Muscle of back (tissue), 3 donors: ENCODE measurements at regions not wholly inside any gene's neighbourhood (a gene's known extent, or its start where the extent isn't known, plus 50 kb on each side); places are given as distances from the start of the nearest gene placed in this dataset.
A peak's percentile ranks its signal among the peaks of the same experiment; 100 is the strongest.

Source experiments
- DNase-seq, 3 donors: peaks; one replicate each; pipeline versions ENCODE4 v3.0.0 to v3.0.0-alpha.2; 2013

DNA sequence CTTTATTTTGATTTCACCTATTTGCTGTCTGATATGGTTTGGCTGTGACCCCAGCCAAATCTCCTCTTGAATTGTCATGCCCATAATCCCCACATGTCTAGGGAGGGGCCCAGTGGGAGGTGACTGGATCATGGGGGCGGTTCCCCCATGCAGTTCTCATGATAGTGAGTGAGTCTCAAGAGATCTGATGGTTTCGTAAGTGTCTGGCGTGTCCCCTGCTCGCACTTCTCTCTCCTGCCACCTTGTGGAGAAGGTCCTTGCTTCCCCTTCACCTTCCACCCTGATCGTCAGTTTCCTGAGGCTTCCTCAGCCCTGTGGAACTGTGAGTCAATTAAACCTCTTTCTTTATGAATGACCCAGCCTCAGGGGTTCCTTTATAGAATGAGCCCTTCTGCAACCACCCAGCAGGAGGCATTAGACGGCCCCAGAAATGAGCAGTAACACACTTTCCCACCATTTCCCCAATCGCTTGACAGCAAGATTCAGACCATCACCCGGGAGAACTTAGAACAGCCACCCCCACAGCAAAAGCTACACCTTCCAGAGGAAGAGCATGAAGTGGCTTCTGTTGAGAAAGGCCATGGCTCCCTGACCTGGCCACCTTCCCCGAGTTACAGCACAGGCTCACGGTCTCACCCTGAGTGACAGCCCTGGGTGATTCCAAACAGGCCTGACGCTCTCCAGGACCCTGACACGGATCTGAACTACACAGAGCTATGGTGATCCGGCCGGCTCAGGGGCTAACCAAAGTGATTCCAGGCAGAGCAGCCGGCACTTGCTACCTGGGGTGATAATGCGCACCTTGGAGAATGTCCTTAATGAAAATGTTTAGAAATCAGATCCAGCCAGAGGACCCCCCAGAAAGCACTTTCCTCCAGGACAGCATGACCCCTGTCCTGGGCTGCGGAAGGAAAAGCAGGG is 131.2 kb upstream of the CDH4 start:
- peak in 2 of 3 donors; percentile 58 to 60 for DNase-seq

DNA sequence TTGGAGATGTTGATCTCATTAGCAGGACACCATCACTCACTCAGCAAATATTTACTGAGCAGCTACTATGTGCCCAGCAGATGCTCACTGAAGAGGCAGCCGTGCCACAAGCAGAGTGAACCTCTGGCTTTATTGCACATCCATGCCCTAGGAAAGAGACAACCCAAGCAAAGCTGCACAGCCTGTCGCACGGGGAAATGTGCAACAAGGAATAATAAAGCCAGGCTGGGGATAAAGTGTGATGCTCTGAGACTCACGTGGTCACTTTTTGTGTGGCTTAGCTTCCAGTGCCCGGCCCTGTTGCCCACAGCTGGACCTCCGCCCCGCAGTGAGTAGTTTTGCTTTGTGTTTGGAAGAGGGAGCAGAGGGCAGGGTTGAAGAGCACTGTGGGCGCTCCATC is 130.4 kb upstream of the CDH4 start:
- no peak for DNase-seq

DNA sequence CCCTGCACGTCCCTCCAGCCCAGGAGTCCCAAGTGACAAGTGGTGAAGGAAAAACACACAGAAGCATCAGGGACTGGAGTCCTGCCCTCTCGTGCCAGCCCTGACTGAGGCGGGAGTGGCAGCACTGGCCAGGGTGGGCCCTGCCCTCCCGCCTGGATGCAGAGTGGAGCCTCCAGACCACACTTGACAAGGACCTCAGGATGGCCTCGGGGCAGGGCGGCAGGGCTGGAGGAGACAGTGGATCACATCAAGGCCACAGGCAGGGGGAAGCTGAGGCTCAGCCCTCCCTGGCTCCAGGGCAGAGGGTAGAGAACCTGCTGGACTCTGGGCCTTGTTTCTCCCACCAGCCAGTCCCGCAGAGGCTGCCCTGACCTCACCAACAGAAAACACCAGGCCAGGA is 128.8 kb upstream of the CDH4 start:
- no peak for DNase-seq

DNA sequence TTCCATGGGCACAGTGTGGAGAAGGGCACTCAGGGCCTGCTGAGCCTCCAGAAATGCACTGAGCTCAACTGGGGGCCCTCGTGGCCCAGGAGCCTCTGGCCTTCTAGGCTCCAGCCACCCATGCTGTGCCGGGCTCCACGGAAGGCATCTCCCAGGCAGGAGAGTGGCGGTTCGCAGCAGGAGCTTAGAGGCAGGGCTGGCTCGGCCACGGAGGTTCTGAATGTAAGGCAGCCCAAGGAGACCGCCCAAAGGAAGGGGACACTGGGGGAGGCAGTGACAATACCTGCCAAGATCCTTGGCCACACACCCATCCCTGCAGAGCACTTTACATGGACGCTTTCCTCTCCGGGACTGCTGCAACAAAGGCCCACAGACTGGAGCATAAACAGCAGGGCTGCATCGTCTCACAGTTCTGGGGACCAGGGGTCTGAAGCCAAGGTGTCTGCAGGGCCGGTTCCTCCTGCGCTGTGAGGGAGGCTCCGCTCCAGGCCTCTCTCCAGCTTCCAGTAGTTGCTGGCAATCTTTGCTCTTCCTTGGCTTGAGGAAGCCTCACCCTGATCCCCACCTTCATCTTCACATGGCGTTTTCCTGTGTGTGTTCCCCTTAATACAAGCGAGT is 128.2 kb upstream of the CDH4 start:
- DNase-seq, result no peak

DNA sequence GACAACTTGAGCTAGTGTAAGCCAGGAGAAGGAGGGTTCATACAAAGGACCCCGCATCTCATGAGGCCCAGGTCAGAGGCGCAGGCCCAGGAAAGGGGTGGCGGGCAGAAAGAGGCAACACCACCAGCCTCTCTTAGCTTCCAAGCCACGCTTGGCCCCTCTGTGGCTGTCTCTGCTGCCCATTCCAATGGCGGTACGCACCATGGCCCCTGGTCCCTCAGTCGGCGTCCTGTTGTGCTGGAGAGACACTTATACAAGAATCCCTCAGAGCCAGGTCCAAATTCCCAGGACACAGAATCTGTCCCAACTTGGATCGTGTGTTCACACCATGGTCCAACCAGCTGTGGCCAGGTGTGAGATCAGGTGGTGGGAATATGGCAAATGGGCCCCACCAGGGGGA is 127.0 kb upstream of the CDH4 start:
- no peak for DNase-seq

DNA sequence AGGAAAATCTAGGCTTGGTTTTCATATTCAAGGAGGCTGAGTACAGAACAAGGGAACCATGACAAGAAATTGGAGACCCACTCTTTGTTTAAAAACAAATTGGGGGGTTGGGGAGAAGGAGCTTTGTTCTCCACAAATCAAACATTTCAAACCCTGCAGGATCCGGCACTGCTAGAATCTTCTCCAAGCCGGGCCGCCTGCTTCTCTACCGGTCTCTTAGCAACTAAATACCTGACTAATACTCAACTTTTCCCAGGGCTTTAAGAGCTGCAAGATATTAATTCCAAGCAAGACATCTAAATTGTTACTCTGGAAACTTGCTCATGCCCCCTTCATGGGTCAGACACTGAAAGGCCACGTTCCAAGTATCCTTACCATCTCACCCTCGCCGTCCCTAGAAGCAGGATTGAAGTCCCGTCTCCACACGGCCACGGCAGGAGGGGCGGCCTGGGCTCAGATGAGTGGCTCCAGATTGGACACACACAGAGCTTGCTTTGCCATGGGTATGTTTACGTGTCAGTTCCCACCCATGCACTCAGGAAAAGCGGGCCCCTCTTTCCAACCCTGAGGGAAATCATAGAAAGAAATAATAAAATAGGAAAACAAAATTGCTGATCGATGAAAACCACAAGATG is 126.4 kb upstream of the CDH4 start:
- DNase-seq, result no peak

DNA sequence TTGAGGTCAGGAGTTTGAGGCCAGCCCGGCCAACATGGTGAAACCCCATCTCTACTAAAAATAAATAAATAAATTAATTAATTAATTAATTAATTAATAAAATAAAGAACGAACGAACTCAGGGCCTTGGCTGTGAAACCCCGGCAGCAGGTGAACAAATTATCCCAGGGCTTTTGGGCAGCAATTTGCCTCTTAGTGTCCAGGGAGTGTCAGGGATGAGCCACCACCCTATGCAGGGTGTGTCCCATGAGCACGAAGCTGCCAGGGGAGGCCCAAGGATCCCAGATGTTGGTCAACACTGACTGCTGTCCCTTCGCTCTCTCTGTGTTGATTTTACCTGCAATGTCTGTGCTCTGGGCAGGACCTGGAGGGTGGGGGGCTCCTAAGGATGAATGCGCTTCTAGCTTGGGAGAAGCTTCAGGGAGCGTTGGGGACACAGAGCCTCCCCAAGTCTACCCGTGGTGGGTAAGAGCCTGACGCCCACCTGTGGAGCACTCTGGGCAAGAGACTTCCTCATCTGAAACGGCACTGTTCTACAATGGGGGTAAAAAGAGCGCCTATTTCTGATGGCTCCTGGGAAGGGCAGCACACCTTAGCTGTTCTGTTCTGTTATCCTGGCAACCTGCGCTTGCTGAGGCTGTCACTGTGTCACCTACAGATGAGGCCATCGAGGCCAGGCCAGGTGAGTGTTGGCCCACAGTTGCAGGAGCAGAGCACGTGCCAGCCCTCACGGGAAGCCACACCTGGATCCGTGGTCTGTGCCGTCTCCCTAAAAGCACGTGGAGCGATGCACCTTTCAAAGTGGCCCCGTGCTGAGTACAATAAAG is 125.5 kb upstream of the CDH4 start:
- no peak for DNase-seq

DNA sequence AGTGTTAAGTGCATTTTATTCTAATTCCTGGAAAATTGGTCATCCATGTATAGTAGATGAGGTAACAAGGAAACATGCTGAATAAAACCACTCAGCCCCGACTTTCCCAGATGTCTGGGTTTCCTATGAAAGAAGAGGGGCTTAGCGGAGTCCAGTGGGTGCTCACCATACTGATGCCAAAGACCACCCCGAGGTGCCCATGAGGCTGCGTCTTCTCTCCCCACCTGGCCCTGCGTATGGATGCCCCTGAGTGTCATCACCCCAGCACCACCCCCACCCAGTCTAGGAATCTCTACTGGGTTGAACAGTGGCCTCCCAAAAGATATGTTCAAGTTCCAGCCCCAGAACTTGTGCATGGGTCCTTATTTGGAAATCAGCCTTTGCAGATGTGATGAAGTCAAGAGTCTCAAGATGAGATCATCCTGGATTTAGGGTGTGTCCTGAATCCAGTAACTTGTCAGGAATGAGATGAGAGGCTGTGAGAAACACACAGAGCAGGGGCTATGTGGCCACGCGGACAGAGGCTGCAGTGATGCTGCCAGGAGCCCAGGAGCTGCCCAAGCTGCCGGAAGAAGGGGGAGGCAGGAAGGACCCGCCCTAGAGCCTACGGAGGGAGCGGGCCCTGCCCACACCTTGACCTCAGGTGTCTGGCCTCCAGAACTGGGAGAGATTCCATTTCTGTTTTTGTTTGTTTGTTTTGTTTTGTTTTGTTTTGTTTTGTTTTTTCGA is 124.6 kb upstream of the CDH4 start:
- peak; percentile 37 to 71 (median 67) for DNase-seq

DNA sequence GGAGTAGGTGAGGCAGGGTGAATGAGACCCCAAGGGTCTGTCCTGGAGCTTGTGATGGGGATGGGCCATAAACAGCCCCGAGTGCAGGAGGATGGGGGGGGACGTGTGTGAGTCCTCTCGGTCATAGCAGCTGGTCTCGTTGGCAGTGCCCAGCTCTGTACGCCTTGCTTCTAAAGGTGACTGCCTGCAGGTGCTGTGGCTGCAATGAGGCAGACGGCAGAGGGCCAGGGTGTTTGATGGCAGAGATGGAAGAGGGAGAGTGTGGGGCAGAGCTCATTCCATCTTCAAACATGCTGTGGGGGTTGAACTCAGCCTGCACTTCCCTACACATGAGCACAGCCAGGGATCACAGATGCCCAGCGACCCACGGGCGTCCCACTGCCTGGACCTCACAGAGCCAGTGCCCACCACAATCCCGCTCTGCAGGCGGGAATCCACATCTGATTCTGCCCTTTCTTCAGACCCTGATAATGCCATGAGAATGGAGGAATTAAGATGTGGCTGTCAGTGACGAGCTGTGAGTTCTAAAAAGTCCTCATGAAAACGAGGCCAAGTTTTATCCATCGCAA is 123.3 kb upstream of the CDH4 start:
- DNase-seq, result no peak

DNA sequence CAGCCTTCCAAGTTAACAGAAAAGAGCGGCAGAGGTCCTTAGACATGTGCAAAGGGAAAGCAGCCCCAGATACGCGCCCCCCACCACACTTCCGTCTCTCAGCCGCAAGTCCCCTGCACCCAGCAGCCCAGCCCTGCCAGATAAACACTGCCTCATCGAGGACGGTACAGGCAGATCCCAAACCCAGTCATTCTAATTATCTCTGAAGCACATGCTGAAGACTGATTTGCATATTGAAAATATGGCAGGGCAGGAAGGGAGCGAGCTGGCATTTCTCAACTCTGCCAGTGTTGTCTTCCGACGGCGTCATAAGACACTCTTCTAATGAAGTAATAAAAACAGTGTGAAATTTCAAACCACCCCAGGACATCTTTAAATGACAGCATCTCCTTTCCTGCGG is 122.8 kb upstream of the CDH4 start:
- no peak for DNase-seq

DNA sequence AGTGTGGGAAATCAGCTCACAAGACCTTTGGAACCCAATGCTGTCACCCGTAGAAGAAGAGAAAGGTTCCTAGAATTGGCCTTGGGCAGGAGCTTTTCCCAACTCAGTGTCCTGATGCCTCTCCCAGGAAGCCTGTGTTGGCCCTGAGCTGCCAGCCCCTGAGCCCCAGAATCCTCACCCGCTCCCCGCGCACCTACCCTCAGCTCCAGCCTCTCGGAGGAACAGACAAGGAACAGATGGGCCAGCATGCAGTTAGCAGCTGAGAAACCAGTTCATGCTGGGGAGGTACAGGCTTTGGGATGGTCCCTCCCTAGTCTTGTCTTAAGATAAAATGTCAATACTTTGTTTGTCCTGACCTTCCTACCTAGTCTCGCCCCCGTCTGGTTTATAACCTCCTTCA is 121.9 kb upstream of the CDH4 start:
- DNase-seq, result no peak

DNA sequence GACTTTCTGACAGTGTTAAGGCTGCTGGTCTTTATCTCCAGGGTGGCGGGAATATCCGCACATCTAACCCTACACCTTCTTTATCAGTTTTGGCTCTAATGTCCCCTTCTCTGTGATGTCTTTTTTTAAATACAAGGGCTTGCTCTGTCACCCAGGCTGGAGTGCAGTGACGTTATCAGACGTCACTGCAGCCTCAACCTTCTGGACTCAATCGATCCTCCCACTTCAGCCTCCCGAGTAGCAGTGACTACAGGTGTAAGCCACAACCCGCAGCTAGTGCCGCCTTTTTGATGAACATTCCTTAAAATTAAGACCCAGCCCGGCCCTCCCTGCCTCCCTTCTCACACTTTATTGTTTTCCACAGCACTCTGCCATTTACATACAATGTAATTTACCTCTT is 120.1 kb upstream of the CDH4 start:
- no peak for DNase-seq

DNA sequence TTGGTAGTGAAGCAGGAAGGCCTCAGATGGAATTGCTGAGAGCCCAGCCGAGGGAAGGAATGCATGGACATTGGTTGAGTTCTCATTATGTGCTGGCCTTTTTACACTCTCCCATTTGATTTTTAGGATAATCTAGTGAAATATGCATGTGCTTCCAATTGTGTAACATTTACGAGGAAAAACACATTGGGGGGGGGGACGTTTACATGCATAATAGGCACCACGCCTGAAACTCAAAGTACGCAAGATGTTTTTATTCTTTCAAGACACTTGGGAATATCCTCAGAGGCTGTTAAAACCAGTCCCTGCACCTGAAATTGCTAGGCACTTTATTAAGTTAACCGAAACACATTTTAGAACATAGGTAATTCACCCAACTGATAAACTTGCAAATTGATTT is 118.5 kb upstream of the CDH4 start:
- DNase-seq, result no peak

DNA sequence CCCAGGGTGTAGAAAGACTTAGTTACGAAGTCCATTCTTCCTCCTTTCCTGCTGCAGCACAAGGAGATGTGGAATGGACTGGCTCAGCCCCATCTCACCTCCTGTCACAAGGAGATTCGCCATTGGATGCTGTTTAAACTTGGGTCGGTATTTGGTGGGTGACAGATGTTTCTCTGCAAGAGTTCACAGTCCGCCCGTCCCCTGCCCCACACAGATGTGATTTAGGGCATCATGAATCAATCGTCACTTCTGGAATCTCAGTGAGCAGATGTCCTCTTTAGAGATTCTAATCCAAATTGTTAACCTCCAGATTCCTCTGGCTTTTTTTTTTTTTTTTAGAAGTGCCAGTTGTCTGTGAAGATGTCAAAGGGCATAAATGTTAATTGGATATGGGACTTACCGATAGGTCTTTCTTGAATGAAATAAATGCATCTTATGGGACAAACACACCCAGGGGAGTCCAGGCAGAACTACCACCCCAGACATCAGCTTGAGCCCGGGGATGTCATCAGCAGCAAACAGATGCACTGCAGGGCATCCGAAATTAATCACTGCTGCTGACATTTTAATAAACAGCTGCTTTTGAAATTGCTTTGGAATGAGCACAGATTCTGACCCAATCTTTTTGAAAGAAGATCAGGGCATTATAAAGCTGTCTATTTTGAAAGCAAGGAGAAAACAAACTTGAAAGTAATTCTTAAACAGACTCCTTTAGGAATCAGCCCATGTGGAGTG is 117.6 kb upstream of the CDH4 start:
- no peak for DNase-seq

DNA sequence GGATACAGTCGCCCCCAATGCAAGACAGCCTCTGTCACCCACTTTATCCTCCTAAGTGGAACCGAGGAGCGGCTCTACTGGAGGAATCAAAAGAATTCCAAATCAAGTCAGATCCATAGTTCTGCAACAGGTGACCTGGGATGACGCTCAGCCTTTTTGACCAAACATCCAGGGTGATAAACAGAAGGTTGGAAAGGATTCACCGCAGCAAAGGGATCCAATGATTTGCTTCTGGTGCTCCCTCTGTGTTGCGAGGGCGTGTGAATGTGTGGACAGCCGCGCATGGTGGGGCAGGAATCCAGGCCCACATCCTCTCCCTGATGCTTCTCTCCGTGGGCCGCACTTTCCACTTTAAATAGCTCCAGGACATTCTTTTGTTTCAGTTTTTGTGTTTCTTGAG is 116.8 kb upstream of the CDH4 start:
- no peak for DNase-seq

DNA sequence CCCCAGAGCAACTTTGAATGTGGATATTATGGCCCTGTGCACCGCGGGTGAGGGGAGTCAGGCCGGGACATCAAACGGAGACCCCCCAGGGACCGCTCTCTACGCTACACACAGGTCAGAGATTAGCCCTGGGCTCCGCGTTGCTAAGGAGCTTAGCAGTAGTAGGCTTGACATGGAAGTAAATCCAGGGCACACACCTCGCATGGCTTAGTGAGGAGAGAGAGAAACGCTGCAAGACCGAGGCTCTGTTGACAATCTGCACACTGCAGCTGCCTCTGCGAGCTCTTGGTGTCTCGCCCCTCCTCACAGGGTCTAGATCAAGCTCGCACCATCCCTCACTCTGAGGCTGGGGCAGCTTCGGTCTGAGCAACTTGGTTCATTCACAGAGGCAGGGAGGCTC is 116.1 kb upstream of the CDH4 start:
- no peak for DNase-seq

DNA sequence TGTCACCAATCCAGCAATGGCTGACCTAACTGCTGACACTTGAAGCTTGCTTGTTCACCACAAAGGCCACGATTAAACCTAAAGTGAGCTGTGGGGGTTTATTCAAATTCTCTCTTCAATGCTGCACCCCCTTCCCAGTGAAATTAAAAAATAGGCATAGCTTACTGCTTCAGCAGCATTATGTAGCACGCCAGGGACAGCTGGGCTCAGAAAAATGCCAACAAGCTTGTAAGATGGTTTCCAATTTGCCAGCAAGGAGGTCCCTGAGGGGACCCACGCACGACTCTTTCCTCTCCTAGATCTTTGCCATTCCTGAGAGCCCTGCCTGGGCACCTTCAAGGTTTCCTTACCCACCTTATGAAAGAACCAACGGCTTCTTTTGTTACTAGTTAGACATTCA is 113.5 kb upstream of the CDH4 start:
- no peak for DNase-seq

DNA sequence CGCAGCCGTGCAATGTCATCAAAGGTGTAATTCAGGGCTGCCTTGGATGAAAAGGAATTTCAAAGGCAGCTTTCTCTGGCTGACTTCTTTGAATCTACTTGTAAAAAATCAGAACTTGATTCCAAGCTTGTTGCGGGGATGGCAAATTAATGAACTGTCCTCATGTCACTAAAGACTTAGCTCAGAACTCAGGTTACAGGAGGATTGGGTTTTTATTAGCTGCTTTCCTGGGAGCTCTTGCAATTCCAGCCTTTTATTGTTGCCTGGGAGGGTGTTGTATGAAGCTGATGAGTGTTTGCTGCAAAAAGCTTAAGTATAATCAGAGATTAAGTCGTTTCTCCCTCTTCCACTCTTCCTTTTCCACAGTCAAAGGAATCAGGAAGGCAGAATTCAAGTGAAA is 113.0 kb upstream of the CDH4 start:
- DNase-seq, result no peak

DNA sequence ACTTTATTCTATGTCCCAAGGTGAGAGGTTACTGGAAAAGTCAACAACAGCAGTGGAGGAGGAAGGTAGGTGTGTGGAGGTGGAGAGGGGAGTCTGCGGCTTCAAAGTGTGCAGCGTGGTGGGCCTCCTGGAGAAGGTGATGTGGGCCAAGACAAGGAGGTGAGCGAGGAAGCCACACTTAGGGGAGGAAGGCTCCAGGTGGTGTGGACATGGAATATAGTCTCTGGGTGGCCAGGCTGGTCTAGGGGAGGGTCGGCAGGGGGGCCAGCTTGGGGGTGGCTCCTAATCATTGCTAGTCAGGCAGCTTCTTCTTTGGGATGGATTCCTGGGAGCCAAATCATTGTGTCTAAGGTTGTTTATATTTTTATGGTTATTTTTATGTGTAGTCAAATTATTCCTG is 111.5 kb upstream of the CDH4 start:
- DNase-seq, result no peak

DNA sequence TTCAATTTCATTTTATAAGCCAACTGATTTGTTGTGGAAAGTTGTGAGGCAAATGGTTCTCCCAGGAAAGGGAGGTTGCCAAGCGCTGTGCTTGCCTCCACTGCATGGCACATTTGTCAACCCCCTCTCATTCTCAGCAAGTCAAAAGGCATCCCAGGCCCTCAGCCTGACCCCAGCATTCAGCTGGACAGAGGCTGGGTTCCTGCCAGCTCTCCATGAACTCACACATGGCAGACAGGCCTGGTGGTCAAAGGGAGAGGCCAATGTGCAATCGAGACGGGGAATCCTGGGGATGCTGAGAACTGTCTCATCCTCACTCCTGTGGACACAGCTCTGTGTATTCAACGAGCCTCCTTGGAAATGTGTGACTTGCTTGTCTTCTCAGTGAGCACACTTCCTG is 106.0 kb upstream of the CDH4 start:
- DNase-seq, result no peak
